Tibial nerve (tissue), 4 donors: ENCODE measurements at regions not wholly inside any gene's neighbourhood (a gene's known extent, or its start where the extent isn't known, plus 50 kb on each side); places are given as distances from the start of the nearest gene placed in this dataset.

Experiments
- EP300 ChIP-seq, 2 donors: sonication (generic); formaldehyde crosslinking; IDR thresholded peaks; one replicate each; pipeline ENCODE4 v1.6.1; 2017; ENCODE audit warnings: antibody characterized with exemption in 2 of 2, mild to moderate bottlenecking in 1 of 2
- POLR2A ChIP-seq, 2 donors: fragments of 450-650 bp; IDR thresholded peaks; one replicate each; pipeline ENCODE4 v1.6.1; 2017; ENCODE audit warnings: antibody characterized with exemption in 2 of 2, mild to moderate bottlenecking in 2 of 2, moderate library complexity in 2 of 2
- TF ChIP-seq, protein P1 (sequence below), 5 experiments: fragments of 200-600 bp in 3 of 5; fragments of 450-650 bp in 2 of 5; sonication (generic) in 3 of 5; IDR thresholded peaks; one replicate each; pipeline ENCODE4 v1.5.1; 2016 to 2019; ENCODE audit warnings: antibody characterized with exemption in 5 of 5, mild to moderate bottlenecking in 3 of 5, moderate library complexity in 2 of 5

DNA sequence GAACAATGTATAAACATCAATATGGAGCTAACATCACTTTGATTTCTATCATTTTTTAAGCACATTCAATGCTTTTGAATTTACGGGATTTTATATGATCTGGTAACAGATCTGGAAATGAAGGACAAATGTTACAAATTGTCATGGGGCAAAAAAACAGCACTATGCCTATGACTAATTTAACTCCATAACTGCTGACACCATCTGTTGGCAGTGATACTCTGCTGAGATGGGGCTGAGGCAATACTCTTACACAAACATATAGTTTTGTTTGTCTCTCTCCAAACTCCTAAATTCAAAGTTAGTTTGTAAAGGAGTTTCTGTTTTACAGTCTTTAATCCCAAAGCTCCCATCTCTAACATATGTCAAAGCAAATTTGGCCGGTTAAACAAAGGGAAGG, 132.5 kb upstream of the FER start:
- TF ChIP-seq, protein P1, sequence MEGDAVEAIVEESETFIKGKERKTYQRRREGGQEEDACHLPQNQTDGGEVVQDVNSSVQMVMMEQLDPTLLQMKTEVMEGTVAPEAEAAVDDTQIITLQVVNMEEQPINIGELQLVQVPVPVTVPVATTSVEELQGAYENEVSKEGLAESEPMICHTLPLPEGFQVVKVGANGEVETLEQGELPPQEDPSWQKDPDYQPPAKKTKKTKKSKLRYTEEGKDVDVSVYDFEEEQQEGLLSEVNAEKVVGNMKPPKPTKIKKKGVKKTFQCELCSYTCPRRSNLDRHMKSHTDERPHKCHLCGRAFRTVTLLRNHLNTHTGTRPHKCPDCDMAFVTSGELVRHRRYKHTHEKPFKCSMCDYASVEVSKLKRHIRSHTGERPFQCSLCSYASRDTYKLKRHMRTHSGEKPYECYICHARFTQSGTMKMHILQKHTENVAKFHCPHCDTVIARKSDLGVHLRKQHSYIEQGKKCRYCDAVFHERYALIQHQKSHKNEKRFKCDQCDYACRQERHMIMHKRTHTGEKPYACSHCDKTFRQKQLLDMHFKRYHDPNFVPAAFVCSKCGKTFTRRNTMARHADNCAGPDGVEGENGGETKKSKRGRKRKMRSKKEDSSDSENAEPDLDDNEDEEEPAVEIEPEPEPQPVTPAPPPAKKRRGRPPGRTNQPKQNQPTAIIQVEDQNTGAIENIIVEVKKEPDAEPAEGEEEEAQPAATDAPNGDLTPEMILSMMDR (IDR thresholded peaks at IDR 0.05): no peak
- TF ChIP-seq EP300 (IDR thresholded peaks at IDR 0.05) (no peak), POLR2A (IDR thresholded peaks at IDR 0.05) (no peak)
